HL-60 (cell line): ENCODE measurements at regions not wholly inside any gene's neighbourhood (a gene's known extent, or its start where the extent isn't known, plus 50 kb on each side); places are given as distances from the start of the nearest gene placed in this dataset.

Experiments
- CTCF ChIP-seq: IDR thresholded peaks from one replicate; pipeline ENCODE4 v1.5.1; 2011; ENCODE audit warnings: low read length, control low read depth, inconsistent platforms; ENCODE audit not compliant: insufficient read depth
- GABPA ChIP-seq: IDR thresholded peaks from 2 replicates; pipeline ENCODE4 v1.6.1; 2012; ENCODE audit warnings: low read depth
- POLR2AphosphoS5 ChIP-seq: IDR thresholded peaks from 2 replicates; pipeline ENCODE4 v1.6.1; 2012; ENCODE audit warnings: low read depth
- REST ChIP-seq: IDR thresholded peaks from 2 replicates; pipeline ENCODE4 v1.6.1; 2012; ENCODE audit warnings: low read depth; ENCODE audit not compliant: insufficient replicate concordance
- SPI1 ChIP-seq: IDR thresholded peaks from 2 replicates; pipeline ENCODE4 v1.6.1; 2012; ENCODE audit warnings: low read depth, mild to moderate bottlenecking, borderline replicate concordance

GRCh38 chr10:44118500-44118899, 266.4 kb downstream of the CXCL12 start:
- TF ChIP-seq CTCF (no peak), REST (no peak), POLR2AphosphoS5 (no peak), SPI1 (no peak), GABPA (no peak)
